ENCODE measurements at regions not wholly inside any gene's neighbourhood (a gene's known extent, or its start where the extent isn't known, plus 50 kb on each side); places are given as distances from the start of the nearest gene placed in this dataset.

DNA sequence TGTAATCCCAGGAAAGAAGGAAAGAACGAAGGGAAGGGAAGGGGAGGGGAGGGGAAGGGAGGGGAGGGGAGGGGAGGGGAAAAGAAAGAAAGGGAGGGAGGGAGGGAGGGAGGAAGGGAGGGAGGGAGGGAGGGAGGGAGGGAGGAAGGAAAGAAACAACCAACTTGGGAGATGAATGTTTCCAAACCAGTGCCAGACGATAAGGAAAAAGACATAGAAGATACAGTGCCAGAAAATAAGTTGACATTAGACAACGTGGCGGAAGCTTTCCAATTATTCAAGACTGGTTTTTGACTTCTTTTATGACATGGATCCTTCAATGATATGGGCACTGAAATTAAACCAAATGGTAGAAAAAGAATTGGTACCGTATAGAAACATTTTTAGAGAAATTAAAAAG lies 181.2 kb upstream of the POU5F2 start:
- TF ChIP-seq, protein P1, sequence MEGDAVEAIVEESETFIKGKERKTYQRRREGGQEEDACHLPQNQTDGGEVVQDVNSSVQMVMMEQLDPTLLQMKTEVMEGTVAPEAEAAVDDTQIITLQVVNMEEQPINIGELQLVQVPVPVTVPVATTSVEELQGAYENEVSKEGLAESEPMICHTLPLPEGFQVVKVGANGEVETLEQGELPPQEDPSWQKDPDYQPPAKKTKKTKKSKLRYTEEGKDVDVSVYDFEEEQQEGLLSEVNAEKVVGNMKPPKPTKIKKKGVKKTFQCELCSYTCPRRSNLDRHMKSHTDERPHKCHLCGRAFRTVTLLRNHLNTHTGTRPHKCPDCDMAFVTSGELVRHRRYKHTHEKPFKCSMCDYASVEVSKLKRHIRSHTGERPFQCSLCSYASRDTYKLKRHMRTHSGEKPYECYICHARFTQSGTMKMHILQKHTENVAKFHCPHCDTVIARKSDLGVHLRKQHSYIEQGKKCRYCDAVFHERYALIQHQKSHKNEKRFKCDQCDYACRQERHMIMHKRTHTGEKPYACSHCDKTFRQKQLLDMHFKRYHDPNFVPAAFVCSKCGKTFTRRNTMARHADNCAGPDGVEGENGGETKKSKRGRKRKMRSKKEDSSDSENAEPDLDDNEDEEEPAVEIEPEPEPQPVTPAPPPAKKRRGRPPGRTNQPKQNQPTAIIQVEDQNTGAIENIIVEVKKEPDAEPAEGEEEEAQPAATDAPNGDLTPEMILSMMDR (IDR thresholded peaks at IDR 0.05), result no peak
- TF ChIP-seq EZH2 (IDR thresholded peaks at IDR 0.05; ENCODE audit: borderline replicate concordance, insufficient read depth, low read depth, low read length, poor library complexity, severe bottlenecking), result no peak

Measured in B cell (primary cell).